Right lobe of liver (tissue), 4 donors: ENCODE measurements at regions not wholly inside any gene's neighbourhood (a gene's known extent, or its start where the extent isn't known, plus 50 kb on each side); places are given as distances from the start of the nearest gene placed in this dataset.

Experiments used
- POLR2A ChIP-seq: fragments of 450-650 bp; IDR thresholded peaks from one replicate; pipeline ENCODE4 v1.6.1; 2017; ENCODE audit warnings: antibody characterized with exemption, mild to moderate bottlenecking
- TF ChIP-seq, protein P1 (sequence below), 4 donors: fragments of 200-600 bp in 3 of 4; fragments of 450-650 bp in 1 of 4; IDR thresholded peaks; one replicate each; pipeline versions ENCODE4 v1.5.1 to v1.8.0; 2016 to 2022; ENCODE audit warnings: antibody characterized with exemption in 4 of 4, mild to moderate bottlenecking in 2 of 4
- donor health status: DM: no; HTN: no; CAD: no.
- donor health status: DM: no; HTN: no; CAD: no.
- donor health status: DM: no; HTN: yes; CAD: no.

DNA sequence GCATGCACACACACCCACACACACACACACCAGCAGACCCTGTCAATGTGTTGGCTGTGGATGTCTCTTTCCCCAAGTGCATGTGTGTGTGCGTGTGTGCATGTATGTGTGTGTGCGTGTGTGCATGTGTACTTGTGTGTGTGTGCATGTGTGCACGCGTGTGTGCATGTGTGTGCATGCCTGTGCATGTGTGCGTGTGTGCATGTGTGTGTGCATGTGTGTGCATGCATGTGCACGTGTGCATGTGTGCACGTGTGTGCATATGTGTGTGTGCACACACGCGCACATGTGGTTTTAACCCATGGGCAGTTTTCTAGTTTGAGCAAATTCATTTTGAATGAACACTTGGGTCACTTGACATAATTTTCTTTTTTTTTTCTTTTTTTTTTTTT is 268.8 kb upstream of the IRX1 start:
- TF ChIP-seq POLR2A: no peak
- TF ChIP-seq, protein P1, sequence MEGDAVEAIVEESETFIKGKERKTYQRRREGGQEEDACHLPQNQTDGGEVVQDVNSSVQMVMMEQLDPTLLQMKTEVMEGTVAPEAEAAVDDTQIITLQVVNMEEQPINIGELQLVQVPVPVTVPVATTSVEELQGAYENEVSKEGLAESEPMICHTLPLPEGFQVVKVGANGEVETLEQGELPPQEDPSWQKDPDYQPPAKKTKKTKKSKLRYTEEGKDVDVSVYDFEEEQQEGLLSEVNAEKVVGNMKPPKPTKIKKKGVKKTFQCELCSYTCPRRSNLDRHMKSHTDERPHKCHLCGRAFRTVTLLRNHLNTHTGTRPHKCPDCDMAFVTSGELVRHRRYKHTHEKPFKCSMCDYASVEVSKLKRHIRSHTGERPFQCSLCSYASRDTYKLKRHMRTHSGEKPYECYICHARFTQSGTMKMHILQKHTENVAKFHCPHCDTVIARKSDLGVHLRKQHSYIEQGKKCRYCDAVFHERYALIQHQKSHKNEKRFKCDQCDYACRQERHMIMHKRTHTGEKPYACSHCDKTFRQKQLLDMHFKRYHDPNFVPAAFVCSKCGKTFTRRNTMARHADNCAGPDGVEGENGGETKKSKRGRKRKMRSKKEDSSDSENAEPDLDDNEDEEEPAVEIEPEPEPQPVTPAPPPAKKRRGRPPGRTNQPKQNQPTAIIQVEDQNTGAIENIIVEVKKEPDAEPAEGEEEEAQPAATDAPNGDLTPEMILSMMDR (IDR thresholded peaks at IDR 0.05): no peak
